HL-60 (cell line): ENCODE measurements at regions not wholly inside any gene's neighbourhood (a gene's known extent, or its start where the extent isn't known, plus 50 kb on each side); places are given as distances from the start of the nearest gene placed in this dataset.
"Not testable (repeated sequence)": the region's sequence is repeated elsewhere in the genome, so short reads cannot be mapped to it uniquely, and the experiment has no call there.

Experiments
- POLR2AphosphoS5 ChIP-seq: IDR thresholded peaks from 2 replicates; pipeline ENCODE4 v1.6.1; 2012; ENCODE audit warnings: low read depth
- TF ChIP-seq, protein P1 (sequence below): IDR thresholded peaks from one replicate; pipeline ENCODE4 v1.5.1; 2011; ENCODE audit warnings: low read length, control low read depth, inconsistent platforms; ENCODE audit not compliant: insufficient read depth
- TF ChIP-seq, protein P2 (sequence below): IDR thresholded peaks from 2 replicates; pipeline ENCODE4 v1.6.1; 2012; ENCODE audit warnings: low read depth; ENCODE audit not compliant: insufficient replicate concordance

GRCh38 chr4:118630897-118631296, 54.3 kb upstream of the METTL14 start:
- TF ChIP-seq, protein P1, sequence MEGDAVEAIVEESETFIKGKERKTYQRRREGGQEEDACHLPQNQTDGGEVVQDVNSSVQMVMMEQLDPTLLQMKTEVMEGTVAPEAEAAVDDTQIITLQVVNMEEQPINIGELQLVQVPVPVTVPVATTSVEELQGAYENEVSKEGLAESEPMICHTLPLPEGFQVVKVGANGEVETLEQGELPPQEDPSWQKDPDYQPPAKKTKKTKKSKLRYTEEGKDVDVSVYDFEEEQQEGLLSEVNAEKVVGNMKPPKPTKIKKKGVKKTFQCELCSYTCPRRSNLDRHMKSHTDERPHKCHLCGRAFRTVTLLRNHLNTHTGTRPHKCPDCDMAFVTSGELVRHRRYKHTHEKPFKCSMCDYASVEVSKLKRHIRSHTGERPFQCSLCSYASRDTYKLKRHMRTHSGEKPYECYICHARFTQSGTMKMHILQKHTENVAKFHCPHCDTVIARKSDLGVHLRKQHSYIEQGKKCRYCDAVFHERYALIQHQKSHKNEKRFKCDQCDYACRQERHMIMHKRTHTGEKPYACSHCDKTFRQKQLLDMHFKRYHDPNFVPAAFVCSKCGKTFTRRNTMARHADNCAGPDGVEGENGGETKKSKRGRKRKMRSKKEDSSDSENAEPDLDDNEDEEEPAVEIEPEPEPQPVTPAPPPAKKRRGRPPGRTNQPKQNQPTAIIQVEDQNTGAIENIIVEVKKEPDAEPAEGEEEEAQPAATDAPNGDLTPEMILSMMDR, result not testable (repeated sequence)
- TF ChIP-seq POLR2AphosphoS5, result not testable (repeated sequence)
- TF ChIP-seq, protein P2, sequence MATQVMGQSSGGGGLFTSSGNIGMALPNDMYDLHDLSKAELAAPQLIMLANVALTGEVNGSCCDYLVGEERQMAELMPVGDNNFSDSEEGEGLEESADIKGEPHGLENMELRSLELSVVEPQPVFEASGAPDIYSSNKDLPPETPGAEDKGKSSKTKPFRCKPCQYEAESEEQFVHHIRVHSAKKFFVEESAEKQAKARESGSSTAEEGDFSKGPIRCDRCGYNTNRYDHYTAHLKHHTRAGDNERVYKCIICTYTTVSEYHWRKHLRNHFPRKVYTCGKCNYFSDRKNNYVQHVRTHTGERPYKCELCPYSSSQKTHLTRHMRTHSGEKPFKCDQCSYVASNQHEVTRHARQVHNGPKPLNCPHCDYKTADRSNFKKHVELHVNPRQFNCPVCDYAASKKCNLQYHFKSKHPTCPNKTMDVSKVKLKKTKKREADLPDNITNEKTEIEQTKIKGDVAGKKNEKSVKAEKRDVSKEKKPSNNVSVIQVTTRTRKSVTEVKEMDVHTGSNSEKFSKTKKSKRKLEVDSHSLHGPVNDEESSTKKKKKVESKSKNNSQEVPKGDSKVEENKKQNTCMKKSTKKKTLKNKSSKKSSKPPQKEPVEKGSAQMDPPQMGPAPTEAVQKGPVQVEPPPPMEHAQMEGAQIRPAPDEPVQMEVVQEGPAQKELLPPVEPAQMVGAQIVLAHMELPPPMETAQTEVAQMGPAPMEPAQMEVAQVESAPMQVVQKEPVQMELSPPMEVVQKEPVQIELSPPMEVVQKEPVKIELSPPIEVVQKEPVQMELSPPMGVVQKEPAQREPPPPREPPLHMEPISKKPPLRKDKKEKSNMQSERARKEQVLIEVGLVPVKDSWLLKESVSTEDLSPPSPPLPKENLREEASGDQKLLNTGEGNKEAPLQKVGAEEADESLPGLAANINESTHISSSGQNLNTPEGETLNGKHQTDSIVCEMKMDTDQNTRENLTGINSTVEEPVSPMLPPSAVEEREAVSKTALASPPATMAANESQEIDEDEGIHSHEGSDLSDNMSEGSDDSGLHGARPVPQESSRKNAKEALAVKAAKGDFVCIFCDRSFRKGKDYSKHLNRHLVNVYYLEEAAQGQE, result not testable (repeated sequence)
